GM12878 (cell line): ENCODE measurements at regions not wholly inside any gene's neighbourhood (a gene's known extent, or its start where the extent isn't known, plus 50 kb on each side); places are given as distances from the start of the nearest gene placed in this dataset.

Experiments
- CTCF ChIP-seq, 3 experiments: IDR thresholded peaks in 2 of 3; conservative IDR thresholded peaks in 1 of 3; 2 replicates each; pipeline ENCODE4 v1.5.1; 2011; ENCODE audit warnings: low read depth in 3 of 3, low read length in 3 of 3, mild to moderate bottlenecking in 3 of 3, control low read depth in 2 of 3, moderate library complexity in 2 of 3, inconsistent platforms in 1 of 3, mixed read lengths in 1 of 3; ENCODE audit not compliant: control insufficient read depth in 2 of 3, insufficient read depth in 1 of 3; ENCODE audit errors: extremely low read depth in 1 of 3
- E2F4 ChIP-seq: IDR thresholded peaks from 2 replicates; pipeline ENCODE4 v1.6.1; 2012; ENCODE audit warnings: low read depth, low read length, improper control_type of control experiment
- ETV6 ChIP-seq, 2 experiments: fragments of 450-650 bp in 1 of 2; IDR thresholded peaks in 1 of 2; conservative IDR thresholded peaks in 1 of 2; 2 replicates each; pipeline ENCODE4 v1.6.1; 2014; ENCODE audit warnings: antibody characterized with exemption in 1 of 2, borderline replicate concordance in 1 of 2, low read depth in 1 of 2, mild to moderate bottlenecking in 1 of 2, moderate library complexity in 1 of 2
- RAD51 ChIP-seq: fragments of 450-650 bp; IDR thresholded peaks from 2 replicates; pipeline ENCODE4 v1.6.1; 2016; ENCODE audit warnings: moderate library complexity, mild to moderate bottlenecking, inconsistent platforms
- TCF12 ChIP-seq: IDR thresholded peaks from 2 replicates; pipeline ENCODE4 v1.6.1; 2011; ENCODE audit warnings: low read depth, mild to moderate bottlenecking, low read length
- YY1 ChIP-seq: IDR thresholded peaks from 2 replicates; pipeline ENCODE4 v1.6.1; 2011; ENCODE audit warnings: low read depth, mild to moderate bottlenecking, low read length

- no peak for TF ChIP-seq TCF12
- no peak for TF ChIP-seq YY1
- no peak for TF ChIP-seq CTCF (IDR thresholded peaks at IDR 0.05 in 2 of 3, conservative IDR thresholded peaks at IDR 0.05 in 1 of 3; ENCODE audit: control insufficient read depth in 2 of 3, extremely low read depth in 1 of 3, insufficient read depth in 1 of 3, low read depth in 3 of 3, low read length in 3 of 3)
- TF ChIP-seq E2F4, result no peak
- TF ChIP-seq ETV6 (conservative IDR thresholded peaks at IDR 0.05 in 1 of 2, IDR thresholded peaks at IDR 0.05 in 1 of 2; ENCODE audit: borderline replicate concordance in 1 of 2, low read depth in 1 of 2), result no peak
- no peak for TF ChIP-seq RAD51
Observed at GRCh38 chrX:39012621-39013111, 211.4 kb downstream of the MID1IP1 start.
